Transverse colon (tissue), 4 donors: ENCODE measurements at regions not wholly inside any gene's neighbourhood (a gene's known extent, or its start where the extent isn't known, plus 50 kb on each side); places are given as distances from the start of the nearest gene placed in this dataset.

Experiments
- DNase-seq: peaks from one replicate; pipeline ENCODE4 v3.0.0-alpha.2; 2019
- H3K27ac ChIP-seq, 4 donors: fragments of 200-600 bp; sonication (generic); 2 replicates each; pipeline ENCODE4 v1.5.1; 2016 to 2018; ENCODE audit warnings: inconsistent platforms in 4 of 4
- H3K27me3 ChIP-seq: fragments of 200-600 bp; sonication (generic); 2 replicates; pipeline ENCODE4 v1.5.1; 2017; ENCODE audit warnings: inconsistent platforms
- H3K36me3 ChIP-seq, 4 donors: fragments of 200-600 bp; sonication (generic); 2 replicates each; pipeline ENCODE4 v1.5.1; 2017 to 2019; ENCODE audit warnings: inconsistent platforms in 4 of 4
- H3K4me1 ChIP-seq, 4 donors: fragments of 200-600 bp; sonication (generic); 2 replicates each; pipeline ENCODE4 v1.5.1; 2017 to 2020; ENCODE audit warnings: inconsistent platforms in 4 of 4
- H3K4me3 ChIP-seq, 4 donors: fragments of 200-600 bp; sonication (generic); 1 replicate in 1 of 4; 2 replicates in 3 of 4; pipeline versions ENCODE4 v1.5.1 to v1.6.1; 2017 to 2019; ENCODE audit warnings: inconsistent platforms in 4 of 4
- H3K9me3 ChIP-seq, 2 donors: fragments of 200-600 bp; sonication (generic); 2 replicates each; pipeline ENCODE4 v1.5.1; 2017 to 2019; ENCODE audit warnings: inconsistent platforms in 2 of 2
- CTCF ChIP-seq, 5 experiments: fragments of 200-600 bp in 3 of 5; fragments of 450-650 bp in 2 of 5; sonication (generic) in 3 of 5; IDR thresholded peaks; 1 replicate in 2 of 5; 2 replicates in 3 of 5; pipeline ENCODE4 v1.5.1; 2016 to 2017; ENCODE audit warnings: antibody characterized with exemption in 5 of 5, inconsistent platforms in 3 of 5, mild to moderate bottlenecking in 2 of 5, moderate library complexity in 1 of 5
- EP300 ChIP-seq: sonication (generic); formaldehyde crosslinking; IDR thresholded peaks from one replicate; pipeline ENCODE4 v1.6.1; 2017; ENCODE audit warnings: antibody characterized with exemption, low read depth
- POLR2A ChIP-seq: fragments of 450-650 bp; IDR thresholded peaks from one replicate; pipeline ENCODE4 v1.6.1; 2016; ENCODE audit warnings: antibody characterized with exemption, mild to moderate bottlenecking, moderate library complexity
- POLR2AphosphoS5 ChIP-seq, 3 donors: sonication (generic); formaldehyde crosslinking; IDR thresholded peaks; one replicate each; pipeline ENCODE4 v1.6.1; 2016; ENCODE audit warnings: antibody characterized with exemption in 3 of 3
- WGBS, 2 donors: methylation state at CpG; one replicate each; pipeline ENCODE4 v1.1.5; 2018; ENCODE audit warnings: low coverage in 1 of 2; 5-methylcytosine and 5-hydroxymethylcytosine counted together
- in situ Hi-C, 4 donors: fragments of 200-750 bp; cut with MboI; loops; one replicate each; pipeline versions ENCODE4 v1.15.0 to v1.15.1; 2017; ENCODE audit warnings: low sequenced_read_pairs in 3 of 4, low pct_ligation_motif_present in 1 of 4, low pct_unique_long_range_greater_than_20kb in 1 of 4
- intact Hi-C: fragments of 100-400 bp; cut with DNase I; formaldehyde crosslinking; loops from one replicate; pipeline ENCODE4 v1.15.1; 2023; ENCODE audit warnings: low total_unique reads

GRCh38 chr7:130906575-130906974 lies 172.6 kb upstream of the KLF14 start:
- no peak for DNase-seq
- no peaks in the 10 kb centered on the region for H3K27me3 ChIP-seq
- 84 to 100% methylated on average over 1 of the region's 1 CpG for WGBS, 2 donors
- peak overlapping the region; percentile 84 to 94 (median 88) for H3K27ac ChIP-seq
- in situ Hi-C loops, result loop anchor here in 2 of 4 donors (10.0 kb wide), 2 partner anchors 88 to 98 kb away; no protein-coding TSS in a partner anchor
- no peaks in the 10 kb centered on the region for H3K36me3 ChIP-seq
- H3K9me3 ChIP-seq, result no peaks in the 10 kb centered on the region
- no peak for TF ChIP-seq CTCF (IDR thresholded peaks at IDR 0.05)
- TF ChIP-seq POLR2AphosphoS5 (IDR thresholded peaks at IDR 0.05), result no peak
- no peak for TF ChIP-seq EP300
- no peak for TF ChIP-seq POLR2A
- intact Hi-C loops, result no loop called here
- H3K4me1 ChIP-seq, result peaks cover 31 to 93% (median 71%) of the 10 kb centered on the region in 4 donors
- H3K4me3 ChIP-seq, result no peak overlapping the region

- TF ChIP-seq POLR2A (no peak), POLR2AphosphoS5 (IDR thresholded peaks at IDR 0.05) (no peak), EP300 (no peak), CTCF (IDR thresholded peaks at IDR 0.05) (no peak)
- intact Hi-C loops, result no loop called here
- Histone ChIP-seq H3K4me3 (no peak overlapping the region), H3K36me3 (no peaks in the 10 kb centered on the region), H3K27ac (peak overlapping the region; percentile 84 to 94 (median 88)), H3K27me3 (no peaks in the 10 kb centered on the region), H3K9me3 (no peaks in the 10 kb centered on the region), H3K4me1 (peaks cover 30 to 93% (median 70%) of the 10 kb centered on the region in 4 donors)
- 62 to 65% methylated on average over 4 of the region's 4 CpGs for WGBS, 2 donors
- in situ Hi-C loops, result loop anchor here in 2 of 4 donors (10.0 kb wide), 2 partner anchors 87 to 97 kb away; no protein-coding TSS in a partner anchor
- DNase-seq, result no peak
Measured at GRCh38 chr7:130907439-130907838, 173.4 kb upstream of the KLF14 start.

- WGBS, 2 donors, result 25 to 71% methylated on average over 1 to 11 of the region's 11 CpGs
- H3K27ac ChIP-seq, result peak overlapping the region; percentile 84 to 94 (median 88)
- intact Hi-C loops (no loop called here), in situ Hi-C loops (loop anchor here in 2 of 4 donors (10.0 kb wide), 2 partner anchors 86 to 96 kb away; no protein-coding TSS in a partner anchor)
- DNase-seq, result no peak
- H3K27me3 ChIP-seq, result no peaks in the 10 kb centered on the region
- peak overlapping the region in 1 of 4 donors; percentile 53 for H3K4me3 ChIP-seq
- peaks cover 21 to 91% (median 62%) of the 10 kb centered on the region in 4 donors for H3K4me1 ChIP-seq
- no peaks in the 10 kb centered on the region for H3K36me3 ChIP-seq
- H3K9me3 ChIP-seq, result no peaks in the 10 kb centered on the region
- no peak for TF ChIP-seq CTCF (IDR thresholded peaks at IDR 0.05)
- TF ChIP-seq EP300, result no peak
- TF ChIP-seq POLR2AphosphoS5 (IDR thresholded peaks at IDR 0.05), result no peak
- no peak for TF ChIP-seq POLR2A
Measured at GRCh38 chr7:130908345-130909160, 174.5 kb upstream of the KLF14 start.

GRCh38 chr7:130909161-130909836 lies 175.3 kb upstream of the KLF14 start:
- in situ Hi-C loops, result loop anchor here in 2 of 4 donors (10.0 kb wide), 2 partner anchors 86 to 96 kb away; no protein-coding TSS in a partner anchor
- H3K4me1 ChIP-seq, result peaks cover 20 to 91% (median 62%) of the 10 kb centered on the region in 4 donors
- no peaks in the 10 kb centered on the region for H3K36me3 ChIP-seq
- TF ChIP-seq CTCF (IDR thresholded peaks at IDR 0.05) (no peak), POLR2AphosphoS5 (IDR thresholded peaks at IDR 0.05) (no peak), EP300 (no peak)
- intact Hi-C loops, result no loop called here
- no peaks in the 10 kb centered on the region for H3K27me3 ChIP-seq
- no peaks in the 10 kb centered on the region for H3K9me3 ChIP-seq
- H3K4me3 ChIP-seq, result peak overlapping the region in 2 of 4 donors; percentile 32 to 53
- WGBS, 2 donors, result 71% methylated on average over 14 of the region's 14 CpGs; no CpG with 5 or more reads in 1 of the 2 donors
- DNase-seq, result no peak
- H3K27ac ChIP-seq, result peak overlapping the region; percentile 84 to 94 (median 88)
